ENCODE measurements at regions not wholly inside any gene's neighbourhood (a gene's known extent, or its start where the extent isn't known, plus 50 kb on each side); places are given as distances from the start of the nearest gene placed in this dataset.

DNA sequence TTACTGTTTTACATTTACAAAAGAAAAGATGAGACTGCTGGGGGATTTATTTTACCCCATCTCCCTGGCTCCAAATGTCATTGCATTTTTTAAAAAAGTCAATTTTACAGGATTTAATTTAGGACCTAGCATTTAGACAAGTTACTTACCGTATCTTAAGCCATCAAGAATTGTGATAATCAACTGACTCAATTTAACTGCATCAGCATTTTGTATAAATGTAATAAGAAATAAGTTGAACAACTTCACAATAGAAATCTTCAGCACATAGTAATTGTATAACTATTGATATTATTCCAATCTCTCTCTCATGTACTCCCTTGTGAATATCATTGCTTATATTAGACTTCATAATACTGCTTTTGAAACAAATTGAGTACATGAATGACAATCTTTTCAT, 907.5 kb upstream of the SLC10A2 start:
- no peak for DNase-seq

DNA sequence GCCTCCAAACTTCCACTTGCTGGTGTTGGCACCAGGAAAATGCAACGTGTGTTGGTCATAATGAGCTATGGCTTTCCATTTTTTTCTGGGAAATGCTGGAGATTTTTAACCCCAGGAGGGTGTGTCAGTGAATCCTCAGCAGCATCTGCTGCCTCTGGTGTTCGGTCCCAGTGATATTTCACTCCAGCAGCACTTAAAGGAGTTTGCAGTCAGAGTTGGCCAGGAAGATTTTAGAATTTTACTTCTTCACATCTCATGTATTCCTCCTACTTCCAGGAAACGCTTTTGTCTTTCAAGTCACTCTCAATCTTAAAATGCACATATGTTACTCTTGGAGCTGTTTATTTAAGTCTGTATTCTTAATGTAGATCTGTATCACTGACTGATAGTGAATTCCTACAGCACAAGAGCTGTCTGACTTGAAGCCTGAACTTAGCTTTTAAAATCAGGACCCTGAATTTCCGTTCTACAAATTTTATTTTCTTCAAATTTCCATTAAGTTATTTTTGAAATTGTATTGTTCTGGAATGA, 903.4 kb upstream of the SLC10A2 start:
- DNase-seq = no peak

DNA sequence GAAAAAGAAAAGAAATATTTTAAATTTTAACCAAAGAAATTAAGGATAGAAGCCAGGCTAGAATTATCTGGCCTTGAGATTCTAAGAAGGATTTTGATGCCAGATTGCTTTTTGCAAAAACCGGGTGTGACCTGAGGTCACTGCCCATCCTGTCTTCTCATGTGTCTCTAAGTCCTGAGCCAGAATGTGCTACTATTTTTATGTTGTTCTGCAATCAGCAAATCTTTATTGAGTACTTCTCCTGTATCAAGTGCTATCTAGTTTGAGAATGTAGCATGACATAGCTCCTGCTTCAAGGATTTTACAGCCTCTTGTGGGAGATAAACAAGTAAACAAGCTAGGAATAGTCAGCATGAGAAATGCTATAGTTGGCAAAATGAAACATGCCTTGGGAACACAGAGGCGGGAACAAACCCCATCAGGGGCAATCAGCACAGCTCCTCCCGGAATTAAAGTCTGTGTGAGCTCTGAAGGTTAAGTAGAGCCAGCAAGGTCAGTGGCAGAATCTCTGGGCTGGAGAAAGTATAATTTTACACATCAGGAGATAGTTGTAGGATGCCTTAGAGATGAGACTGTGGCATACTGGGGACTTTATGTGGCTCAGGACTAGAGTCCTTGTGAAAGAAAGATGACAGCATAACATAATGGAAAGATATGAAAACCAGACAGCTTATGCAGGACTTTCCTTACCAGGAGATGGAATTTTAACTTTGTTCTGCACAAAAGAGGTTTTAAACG, 899.5 kb upstream of the SLC10A2 start:
- DNase-seq = no peak

DNA sequence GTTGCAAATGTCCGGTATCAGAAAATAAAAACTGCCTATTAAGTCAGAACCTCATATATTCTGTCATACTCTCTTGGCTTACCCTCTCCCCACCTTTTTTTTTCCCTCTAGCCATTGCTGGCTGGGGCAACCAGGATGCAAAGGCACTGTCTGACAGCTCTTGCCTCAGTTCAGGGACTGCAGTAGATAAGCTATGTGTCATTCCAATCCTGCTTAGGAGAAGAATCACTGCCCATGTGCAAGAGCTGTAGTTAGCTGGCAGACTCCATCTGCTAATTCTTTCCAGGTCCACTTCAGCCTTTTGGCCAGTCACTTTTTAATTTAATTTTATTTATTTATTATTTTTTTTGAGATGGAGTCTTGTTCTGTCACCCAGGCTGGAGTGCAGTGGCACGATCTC, 895.6 kb upstream of the SLC10A2 start:
- DNase-seq = no peak

DNA sequence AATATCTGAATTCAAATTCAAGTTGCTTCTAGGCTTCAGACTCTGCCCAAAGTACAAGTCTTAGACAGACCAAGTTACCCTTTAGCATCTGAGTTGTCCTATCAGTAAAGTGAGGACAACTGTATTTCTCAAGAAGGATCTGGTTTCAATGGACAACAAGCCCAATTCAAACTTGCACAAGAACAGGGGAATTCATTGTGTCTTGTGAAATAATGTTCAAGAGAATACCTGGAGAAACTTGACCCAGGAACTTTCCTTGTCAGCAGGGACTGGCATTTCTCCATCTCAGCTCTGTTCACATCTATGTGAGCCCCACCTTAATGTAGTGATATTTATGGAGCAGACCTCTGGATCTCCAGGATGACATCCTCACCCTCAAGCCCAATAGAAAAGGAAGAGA, 894.9 kb upstream of the SLC10A2 start:
- DNase-seq = no peak

DNA sequence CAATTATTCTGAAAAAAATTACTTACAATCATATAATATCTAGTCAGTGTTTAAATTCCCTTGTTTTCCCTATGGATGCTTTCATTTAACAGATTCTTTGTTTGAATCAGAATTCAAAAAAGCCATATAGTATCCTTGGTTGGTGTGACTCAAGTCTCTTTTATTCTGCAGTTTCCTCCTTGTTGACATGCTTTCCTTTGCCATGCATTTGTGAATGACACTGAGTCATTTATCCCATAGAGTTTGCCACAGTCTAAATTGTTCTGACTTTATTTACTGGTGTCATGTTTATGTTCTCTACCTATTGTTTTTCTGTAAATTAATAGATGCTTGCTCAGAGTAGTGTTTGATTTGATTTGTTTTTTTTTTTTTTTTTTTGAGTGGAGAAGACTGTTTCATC, 893.8 kb upstream of the SLC10A2 start:
- DNase-seq = no peak

DNA sequence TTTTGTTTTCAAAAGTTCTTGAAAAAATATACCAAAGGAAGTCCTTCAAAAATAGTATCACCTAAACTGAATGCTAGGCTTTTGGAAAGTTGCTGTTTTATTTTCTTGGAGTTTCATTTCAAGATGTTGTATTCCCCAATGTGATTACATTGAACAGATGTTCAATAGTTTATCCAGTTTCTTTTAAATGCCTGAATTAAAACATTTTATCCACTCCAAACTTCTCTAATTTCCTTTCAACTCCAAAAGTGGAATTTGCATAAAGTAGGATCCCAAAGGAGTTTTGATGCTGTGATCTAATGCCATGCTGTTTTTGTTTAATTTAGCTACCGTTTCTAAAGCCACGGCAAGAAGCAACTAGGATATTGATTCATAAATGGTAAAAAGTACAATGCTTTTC, 892.5 kb upstream of the SLC10A2 start:
- DNase-seq = no peak

DNA sequence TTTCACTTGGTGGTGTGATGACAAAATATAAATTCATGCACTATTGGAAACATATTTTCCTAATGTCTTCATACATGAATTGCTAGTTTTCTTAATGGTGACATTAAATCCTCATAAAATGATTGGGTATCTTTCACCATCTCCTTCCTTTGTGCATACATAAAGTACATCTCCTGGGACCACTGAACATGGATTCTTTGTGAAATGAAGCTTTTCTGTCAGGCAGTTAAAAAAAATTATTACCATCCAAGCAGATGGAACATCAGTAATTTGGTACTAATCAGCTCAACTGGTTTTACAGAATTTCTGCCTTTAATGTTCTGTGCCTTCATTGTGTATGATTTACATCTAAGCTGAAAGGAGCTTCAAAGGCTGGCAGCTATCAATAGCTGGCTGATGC, 891.7 kb upstream of the SLC10A2 start:
- DNase-seq = no peak

DNA sequence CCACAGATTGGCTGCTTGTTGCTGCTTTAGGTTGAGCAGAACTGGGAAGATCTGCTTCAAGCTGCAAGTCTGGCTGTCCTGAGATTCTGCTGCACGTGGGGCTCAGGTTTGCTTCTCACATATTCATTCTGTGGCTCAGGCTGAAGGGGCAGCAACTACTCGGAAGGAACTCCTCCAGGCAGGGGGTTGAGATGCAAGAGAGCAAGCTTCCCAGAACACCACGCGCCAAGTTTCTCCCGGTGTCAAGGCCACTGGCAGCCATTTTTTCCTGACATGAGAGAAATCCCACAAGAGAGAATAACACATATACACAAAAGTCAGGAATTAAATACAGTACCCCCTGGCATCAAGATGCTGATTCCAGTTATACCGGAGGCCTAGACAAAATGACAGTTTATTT, 887.6 kb upstream of the SLC10A2 start:
- DNase-seq = no peak

DNA sequence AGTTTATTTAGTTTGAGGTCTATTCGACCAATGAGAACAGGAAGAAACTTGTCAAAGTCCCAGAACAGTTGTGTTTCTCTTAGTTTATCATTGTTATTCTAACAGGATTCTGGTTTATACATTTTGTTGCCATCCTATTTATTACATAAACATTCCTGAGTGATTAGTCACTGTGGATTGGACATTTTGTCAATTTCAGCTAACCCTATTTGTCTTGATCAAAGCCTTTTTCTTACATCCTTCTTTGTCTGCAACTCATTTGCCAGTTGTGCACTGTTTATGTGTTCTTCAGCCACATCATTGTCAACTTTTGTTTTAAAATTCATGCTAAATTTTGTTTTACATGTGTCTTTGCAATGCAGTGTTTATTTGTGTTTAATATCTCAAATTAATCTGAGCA, 886.0 kb upstream of the SLC10A2 start:
- DNase-seq = no peak

DNA sequence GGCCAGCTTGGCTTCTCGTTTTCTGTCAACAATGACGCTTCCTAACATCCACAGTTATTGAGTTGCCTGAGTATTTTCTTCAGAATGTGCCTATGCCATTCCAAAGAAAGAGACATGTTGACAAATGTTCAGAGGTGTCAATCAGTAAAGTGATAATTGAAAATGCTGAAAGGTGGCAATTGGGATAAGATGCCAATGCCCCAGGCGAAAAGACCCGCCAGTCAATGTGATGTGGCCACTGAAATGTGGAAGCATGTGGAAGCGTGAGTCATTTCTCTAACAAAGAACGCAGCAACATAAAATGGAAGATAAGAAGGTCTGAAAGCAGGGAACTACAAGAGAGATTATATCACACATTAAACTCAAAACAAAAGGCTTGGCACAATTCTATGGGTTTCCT, 882.2 kb upstream of the SLC10A2 start:
- DNase-seq = no peak

DNA sequence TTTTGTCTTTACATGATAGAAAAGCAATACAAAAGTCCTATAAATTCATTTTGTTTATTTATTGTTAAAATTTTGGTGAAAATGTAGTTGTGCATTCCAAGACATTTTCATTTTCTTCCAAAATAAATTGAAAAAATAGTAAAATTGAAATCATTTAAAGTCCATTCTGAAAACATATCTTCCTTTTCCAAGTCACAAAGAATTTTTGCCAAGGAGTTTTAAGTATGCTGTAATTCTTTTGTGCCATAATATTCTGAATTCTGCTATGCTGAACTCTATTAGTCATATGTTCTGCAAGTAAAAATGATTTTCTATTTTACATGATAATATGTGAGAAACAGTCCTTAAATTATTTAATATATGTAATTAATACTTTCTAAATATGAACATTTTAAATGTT, 879.6 kb upstream of the SLC10A2 start:
- DNase-seq = no peak

DNA sequence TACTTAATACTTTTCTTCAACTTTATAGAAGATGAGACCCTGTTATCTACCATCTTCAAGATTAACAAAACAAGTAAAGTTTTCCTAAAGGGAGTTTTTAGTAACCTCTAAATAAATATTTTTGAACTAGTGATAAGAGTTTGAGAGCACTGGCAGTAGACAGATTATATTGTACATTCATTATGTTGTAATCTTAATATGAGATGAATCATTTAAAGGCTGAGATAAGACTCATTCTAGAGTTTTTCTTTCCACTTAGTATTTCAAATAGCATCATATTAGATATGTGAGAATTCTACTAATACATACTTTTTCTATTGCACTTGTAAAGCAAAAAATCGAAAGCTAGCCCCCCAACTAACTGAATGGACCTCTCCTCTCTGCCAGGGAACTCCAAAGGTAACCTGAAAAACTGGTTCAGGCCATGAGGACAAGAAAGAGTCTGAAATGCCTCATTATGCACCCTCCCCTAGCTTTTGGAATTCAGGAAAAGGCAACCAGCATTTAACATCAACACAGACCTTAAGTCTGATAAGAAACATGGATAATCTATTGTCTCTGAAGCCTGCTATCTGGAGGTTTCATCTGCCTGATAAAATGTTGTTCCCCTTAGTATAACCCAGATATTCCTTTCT, 875.4 kb upstream of the SLC10A2 start:
- no peak for DNase-seq

DNA sequence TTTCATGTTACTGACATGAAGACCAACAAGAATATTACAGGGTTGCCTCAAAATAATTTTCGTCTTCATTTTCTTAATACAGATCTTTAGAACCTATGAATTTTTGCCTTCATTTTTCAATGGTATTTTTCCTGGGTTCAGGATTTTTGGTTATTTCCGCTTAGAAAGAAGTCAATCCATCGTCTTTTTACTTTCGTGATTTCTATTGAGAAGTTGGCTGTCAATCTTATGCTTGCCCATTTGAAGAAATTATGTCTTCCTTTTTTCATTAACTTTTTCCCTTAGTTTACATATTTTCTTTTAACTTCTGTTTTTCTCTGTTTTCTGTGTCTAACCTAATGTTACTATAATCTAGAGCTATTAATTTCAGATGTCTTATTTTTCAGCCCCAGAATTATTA, 868.9 kb upstream of the SLC10A2 start:
- no peak for DNase-seq

DNA sequence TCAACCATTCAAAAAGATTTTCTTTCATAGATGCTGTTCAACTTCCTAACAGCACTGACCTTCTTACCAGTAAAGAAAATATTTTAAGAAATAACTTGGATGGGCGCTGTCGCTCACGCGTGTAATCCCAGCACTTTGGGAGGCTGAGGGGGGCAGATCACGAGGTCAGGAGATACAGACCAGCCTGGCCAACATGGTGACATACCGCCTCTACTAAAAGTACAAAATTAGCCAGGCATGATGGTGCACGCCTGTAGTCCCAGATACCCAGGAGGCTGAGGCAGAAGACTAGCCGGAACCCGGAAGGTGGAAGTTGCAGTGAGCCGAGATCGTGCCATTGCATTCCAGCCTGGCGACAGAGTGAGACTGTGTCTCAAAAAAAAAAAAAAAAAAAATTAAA, 865.7 kb upstream of the SLC10A2 start:
- no peak for DNase-seq

DNA sequence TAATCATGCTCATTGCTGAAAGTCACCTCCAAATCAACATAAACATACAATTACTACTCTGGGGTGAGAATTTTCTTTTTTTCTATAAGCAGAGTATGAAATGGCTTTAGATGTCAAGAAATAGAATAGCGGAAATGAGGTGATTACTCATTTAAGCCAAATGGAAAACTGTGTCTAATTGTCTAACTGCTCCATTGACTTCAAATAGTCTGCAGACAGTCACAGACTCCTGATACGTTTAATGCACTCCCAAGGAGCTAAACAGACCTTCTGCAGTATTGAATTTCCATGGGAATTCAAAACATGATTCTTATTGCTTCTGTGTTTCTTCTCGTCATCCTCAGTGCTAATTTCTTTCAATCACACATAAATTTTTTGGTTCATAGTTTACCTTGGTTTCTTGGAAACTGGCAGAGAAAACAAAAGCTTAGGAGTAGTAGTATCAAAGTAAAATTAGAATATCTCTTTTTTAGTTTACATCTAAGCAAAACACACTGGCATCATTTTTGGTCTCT, 865.2 kb upstream of the SLC10A2 start:
- DNase-seq = no peak

DNA sequence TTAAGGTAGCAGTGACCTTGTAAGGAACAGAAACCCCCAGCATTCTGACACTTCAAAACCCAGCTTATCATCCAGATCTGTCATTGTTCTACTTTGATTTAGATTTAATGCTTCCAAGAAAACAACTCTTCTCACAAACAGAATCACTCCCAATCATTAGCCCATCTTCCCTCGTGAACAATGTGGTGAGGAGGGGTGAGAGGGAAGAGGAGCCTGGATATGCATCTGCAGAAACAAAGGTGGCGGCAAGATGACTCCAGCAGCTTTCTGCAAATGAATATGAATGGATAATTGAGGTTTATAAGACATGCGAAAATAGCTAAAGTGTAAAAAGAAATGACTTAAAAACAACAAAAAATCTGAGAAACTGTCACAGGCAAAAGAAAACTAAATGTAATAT, 859.9 kb upstream of the SLC10A2 start:
- no peak for DNase-seq

DNA sequence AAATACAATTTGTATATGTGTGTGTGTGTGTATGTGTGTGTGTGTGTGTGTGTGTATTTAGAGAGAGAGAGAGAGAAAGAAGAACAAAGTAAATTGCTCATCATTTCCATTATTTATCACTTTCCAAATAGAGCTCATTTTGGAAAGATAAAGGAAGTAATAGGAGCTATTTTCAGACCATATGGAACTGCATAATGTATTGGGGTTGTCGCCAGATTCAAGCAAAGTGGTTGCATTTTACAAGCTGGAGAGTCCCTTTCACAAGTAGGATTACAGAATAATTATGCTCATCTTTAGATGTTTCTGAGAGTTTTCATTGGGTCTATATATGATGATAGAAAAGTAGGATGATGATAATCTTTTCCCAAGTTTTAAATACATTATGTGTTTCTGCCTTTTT, 842.7 kb upstream of the SLC10A2 start:
- DNase-seq = no peak

DNA sequence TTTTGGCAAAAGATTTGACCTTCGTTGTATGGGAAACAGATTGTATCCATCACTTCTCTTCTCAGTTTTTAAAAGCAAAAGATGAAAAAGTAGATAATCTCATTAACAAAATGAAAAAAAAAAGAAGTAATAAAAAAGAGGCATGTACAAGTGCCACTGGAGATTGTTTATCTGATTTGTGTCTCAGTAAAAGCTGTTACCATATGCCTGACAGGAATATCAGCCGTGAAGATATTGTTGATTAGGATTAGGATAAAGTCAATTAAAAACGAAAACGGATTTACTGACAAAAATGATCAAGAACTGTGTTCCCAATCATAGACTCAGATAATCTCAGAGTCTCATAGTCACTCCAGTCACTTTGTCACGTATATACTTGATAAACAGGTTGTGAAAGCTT, 842.1 kb upstream of the SLC10A2 start:
- DNase-seq = no peak

DNA sequence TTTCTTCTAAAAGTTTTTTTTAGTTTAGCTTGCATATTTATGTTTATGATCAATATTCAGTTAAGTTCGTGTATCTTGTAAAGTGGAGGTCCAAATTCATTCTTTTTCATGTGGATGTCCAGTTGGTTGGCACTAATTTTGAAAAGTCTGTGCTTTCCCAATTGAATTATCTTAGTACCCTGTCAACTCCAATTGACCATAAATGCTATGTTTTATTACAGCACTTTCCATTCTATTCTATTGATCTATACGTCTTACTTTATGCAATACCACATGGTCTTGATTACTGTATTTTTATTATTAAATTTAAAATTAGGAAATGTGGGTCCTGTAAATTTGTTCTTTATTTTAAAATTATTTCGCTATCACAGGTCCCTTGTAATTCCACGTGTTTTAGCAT, 837.6 kb upstream of the SLC10A2 start:
- no peak for DNase-seq

DNA sequence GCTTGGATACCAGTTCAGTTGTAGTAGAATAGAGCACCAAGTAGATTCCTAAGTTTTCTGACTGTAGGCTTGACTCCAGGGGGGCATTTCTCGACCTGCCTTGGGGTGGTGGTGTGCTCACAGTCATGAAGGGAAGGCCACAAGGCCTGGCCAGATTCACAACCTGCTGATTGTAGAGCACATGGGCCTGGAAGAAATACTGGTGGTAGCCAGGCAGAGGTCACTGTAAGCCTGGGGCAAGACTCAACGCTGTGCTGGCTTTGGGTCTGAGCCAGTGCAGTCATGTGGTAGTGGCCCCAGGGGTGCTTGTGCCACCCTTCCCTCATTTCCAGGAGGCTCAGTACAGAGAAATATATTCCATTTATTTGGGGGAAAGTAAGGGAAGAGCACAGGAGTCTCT, 832.3 kb upstream of the SLC10A2 start:
- DNase-seq = no peak

DNA sequence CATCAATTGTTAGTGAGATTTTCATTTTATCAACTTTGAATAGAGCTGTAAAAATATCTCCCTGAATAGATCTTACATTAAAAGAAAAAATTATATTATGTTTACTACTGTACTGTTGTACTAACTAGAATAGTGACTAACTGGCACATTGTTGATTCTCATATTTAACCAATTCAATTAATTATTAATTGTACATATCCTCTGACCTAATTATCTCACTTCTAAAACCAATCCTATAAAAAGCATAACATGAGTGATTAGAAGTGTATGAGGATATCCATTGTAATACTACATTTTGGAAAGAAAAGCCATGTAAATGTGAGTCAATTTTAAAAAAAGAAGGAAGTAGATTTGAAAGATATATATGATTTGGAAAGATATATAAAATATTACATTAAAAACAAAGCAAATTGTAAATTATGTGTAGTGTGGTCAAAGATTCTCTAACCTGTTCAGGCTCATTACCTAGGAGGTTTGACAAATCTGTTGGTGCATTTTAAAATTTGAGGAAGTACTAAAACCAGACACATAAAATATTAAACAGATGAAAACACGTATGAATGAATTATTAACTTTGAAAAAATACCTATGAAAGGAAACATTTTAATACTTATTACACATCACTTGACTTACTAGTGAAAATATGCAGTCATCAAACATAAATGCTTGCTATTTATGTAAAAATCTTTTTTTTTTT, 829.8 kb upstream of the SLC10A2 start:
- DNase-seq = no peak

DNA sequence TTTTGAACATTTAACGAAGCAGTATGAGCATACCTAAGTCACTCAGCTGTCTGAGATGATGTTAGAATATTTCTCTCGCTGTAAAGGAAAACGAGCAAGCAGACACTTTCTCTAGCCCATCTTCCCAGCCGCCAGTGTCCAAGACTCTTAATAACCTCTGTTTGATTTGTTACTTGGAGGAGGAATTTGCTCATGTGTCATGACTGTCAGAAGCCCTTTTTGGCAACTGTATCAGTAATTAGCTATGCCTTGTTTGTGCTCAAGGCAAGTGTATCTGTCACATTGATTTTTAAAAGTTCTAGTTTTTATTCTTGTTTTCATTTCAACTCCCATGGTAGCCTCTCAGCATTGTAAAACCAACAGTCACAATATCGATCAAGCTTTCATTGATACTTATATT, 828.4 kb upstream of the SLC10A2 start:
- no peak for DNase-seq

DNA sequence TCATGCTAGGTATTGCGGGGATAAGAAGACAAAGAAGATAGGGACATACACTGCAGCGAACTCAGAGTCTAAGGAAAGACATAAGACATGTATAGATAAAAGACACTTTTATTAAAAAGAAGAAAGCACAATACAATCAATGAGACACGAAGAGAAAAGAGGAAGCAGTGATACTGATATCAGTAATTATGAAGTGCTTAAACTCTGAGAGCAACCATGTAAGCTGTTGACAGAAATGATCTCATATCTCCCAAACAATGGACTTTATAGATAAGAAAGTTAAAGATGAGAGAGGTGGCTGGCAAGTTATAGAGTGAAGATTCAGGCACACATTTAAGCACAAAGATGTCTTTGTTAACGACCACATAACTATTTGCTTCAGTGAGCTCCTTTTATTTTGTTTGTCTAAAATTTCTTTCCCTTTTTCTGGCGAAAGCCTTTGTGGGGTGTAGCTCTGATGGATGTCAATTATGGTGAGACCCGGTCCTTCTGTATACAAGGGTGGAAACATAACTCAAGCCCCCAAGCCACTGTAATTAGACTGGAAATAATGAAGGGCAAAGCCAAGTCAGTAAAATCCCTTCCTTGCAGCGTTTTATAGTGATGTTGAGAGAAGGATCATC, 818.0 kb upstream of the SLC10A2 start:
- no peak for DNase-seq
